ENCODE measurements at regions not wholly inside any gene's neighbourhood (a gene's known extent, or its start where the extent isn't known, plus 50 kb on each side); places are given as distances from the start of the nearest gene placed in this dataset.

DNA sequence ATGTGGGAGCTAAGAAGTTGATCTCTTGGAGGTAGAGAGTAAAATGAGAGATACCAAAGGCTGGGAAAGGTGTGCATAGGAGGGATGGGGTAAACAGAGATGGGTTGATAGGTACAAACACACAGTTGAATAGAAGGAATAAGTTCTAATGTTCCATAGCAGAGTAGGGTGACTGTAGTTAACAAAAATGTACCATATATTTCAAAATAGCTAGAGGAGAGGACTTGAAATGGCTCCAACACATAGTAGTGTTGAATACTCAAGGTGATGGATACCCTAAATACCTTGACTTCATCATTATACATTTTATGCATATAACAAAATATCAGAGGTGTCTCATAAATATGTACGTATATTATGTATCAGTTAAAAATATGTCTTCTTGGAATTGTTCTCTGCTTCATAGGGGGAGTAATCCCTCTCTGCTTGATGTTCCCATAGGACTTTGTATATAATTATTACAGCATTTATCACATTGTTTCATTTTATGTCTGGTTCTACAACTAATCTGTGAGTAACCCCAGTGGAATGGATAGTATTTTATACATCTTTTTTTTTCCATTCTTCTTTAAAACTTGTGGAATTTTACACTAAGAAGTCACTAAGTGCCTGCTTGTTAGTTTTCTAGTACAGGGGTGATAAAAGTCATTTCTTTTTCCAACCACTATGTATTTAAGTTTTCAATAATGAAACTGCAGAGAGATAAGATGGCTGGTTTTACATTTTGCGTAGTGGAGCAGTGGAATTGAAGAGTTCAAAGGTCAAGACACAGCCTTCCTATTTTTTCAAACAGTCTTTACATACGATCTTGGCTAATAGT lies 1940.0 kb upstream of the SEL1L start:
- TF ChIP-seq POLR2A (IDR thresholded peaks at IDR 0.05) (no peak), CTCF (IDR thresholded peaks at IDR 0.05) (no peak)

All from prostate gland (tissue), 2 donors.